ENCODE measurements at regions not wholly inside any gene's neighbourhood (a gene's known extent, or its start where the extent isn't known, plus 50 kb on each side); places are given as distances from the start of the nearest gene placed in this dataset.

DNA sequence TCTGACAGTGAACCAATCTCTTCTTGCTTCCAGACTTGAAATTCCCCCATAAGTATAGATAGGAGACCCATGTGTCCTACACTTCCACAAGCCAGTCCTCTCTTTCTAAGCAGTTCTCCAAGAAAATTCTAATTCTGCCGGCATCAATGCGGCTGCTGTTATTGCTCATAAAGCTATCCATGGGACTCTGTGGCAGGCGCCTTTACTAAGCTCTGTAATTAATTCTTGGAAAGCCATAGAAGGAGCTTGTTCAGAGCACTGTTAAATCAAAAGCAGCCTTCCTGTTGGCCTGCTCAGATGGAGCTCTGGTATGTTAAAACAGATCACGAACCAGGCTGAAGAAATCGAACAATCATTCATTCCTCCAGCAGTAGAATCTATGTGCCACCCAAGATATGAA, 244.3 kb upstream of the NFE2L3 start:
- TF ChIP-seq, protein P1, sequence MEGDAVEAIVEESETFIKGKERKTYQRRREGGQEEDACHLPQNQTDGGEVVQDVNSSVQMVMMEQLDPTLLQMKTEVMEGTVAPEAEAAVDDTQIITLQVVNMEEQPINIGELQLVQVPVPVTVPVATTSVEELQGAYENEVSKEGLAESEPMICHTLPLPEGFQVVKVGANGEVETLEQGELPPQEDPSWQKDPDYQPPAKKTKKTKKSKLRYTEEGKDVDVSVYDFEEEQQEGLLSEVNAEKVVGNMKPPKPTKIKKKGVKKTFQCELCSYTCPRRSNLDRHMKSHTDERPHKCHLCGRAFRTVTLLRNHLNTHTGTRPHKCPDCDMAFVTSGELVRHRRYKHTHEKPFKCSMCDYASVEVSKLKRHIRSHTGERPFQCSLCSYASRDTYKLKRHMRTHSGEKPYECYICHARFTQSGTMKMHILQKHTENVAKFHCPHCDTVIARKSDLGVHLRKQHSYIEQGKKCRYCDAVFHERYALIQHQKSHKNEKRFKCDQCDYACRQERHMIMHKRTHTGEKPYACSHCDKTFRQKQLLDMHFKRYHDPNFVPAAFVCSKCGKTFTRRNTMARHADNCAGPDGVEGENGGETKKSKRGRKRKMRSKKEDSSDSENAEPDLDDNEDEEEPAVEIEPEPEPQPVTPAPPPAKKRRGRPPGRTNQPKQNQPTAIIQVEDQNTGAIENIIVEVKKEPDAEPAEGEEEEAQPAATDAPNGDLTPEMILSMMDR (conservative IDR thresholded peaks at IDR 0.05; ENCODE audit: control insufficient read depth, insufficient read depth, low read depth, low read length): no peak
- no peak overlapping the region for H3K4me3 ChIP-seq (ENCODE audit: control insufficient read depth, low read depth, low read length)
- no peak for DNase-seq (ENCODE audit: low read depth)

DNA sequence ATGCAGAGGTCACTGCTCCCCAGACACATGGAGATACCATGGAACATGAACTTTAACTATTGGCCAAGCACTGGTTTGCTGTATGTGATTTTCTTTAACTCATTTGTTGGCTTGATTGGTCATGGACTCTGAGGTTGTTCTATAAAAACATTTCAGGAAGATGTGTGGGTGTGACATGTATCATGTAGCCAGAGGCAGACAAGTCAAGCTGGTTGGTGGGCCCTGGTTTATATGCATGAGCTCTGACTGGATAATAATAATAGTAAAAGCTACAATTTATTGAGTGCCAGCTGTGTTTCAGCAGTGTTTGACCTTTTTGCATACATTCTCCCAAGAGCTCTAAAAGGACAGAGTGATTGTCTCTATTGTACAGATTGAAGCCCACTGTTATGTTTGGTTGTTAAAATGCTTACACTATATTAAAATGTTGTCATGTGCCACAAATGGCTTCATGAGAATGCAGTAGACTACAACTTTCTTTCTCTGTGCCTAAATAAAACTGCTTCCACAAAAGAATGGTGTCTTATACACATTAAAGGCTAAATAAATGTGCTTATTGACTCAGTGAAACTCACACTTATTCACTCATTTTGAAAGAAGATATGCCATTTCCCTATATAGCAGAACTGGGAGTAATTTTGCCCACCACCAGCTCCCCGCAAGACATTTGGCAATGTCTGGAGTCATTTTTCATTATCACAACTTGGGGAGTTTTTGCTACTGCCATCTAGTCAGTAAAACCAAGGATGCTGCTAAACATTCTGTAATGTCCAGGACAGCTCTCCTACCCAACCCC, 243.6 kb upstream of the NFE2L3 start:
- TF ChIP-seq, protein P1 (conservative IDR thresholded peaks at IDR 0.05; ENCODE audit: control insufficient read depth, insufficient read depth, low read depth, low read length): no peak
- H3K4me3 ChIP-seq (ENCODE audit: control insufficient read depth, low read depth, low read length): no peak overlapping the region
- no peak for DNase-seq (ENCODE audit: low read depth)

DNA sequence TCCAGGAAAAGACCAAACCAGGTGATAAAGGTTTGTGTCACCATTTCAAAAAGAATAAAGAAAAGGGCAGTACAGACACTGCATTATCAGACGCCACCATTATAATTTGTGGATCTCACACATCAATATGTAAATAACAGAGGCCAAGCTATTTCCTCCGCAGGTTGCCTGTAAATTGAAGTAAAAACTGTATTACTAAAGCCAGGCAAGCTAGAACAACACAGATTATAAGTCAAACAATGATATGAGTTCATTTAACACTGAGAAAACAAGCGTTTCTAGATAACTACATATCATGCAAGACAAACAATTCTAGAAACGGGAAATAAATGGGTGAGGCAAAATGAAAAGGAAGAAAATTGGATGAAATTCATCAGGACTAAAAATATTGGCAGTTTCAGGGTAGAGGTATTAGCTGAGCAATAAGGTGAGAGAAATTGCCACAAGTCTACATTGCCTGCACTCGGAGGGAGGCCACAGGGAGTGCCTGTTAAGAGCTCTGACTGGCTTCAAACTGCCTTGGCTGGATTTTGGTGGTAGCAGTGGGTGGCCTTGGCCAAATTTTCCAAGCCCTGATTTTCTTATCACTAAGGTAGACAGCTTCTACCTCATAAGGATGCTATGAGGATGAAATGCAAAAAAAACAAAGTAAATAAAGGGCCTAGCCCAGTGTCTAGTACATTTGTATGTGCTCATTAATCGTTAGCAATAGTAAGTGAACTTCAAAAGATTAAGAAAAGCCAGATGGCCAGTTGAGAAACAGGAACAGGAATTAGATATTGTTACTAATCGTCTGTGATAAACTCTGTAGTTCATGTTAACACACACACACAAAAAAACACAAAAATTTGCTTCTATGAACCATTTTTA, 240.0 kb upstream of the NFE2L3 start:
- DNase-seq (ENCODE audit: low read depth): no peak
- H3K4me3 ChIP-seq (ENCODE audit: control insufficient read depth, low read depth, low read length): no peak overlapping the region
- TF ChIP-seq, protein P1 (conservative IDR thresholded peaks at IDR 0.05; ENCODE audit: control insufficient read depth, insufficient read depth, low read depth, low read length): no peak

DNA sequence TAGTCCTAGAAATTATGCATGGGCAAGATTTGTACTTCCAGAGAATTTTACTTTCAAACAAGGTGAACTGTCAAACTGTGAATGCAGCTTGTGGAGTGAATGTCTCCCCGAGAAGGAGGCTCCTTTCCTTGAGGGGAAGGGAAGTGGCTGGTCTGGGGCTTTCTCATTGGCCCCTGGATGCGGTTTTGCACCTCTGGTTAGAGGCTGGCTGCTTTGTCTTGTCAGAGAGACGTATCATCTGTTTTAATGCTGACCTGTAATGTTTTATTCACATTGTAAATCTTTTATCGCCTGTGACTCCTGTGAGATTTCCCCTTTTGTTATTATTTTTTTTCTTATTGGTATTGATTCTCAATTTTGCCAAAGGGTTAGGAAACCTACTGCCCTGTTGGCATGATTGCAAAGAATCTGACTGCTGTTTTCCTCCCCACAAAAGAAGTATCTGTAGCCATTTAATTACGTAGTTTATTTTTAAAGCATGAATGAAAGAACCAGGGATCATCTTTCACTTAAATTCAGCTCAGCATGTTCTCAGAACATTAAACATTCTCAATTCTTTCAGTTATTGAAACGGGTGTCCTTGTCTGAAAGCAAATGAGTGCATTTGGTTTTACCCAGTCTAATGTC, 238.3 kb upstream of the NFE2L3 start:
- H3K4me3 ChIP-seq (ENCODE audit: control insufficient read depth, low read depth, low read length): no peak overlapping the region
- DNase-seq (ENCODE audit: low read depth): no peak
- TF ChIP-seq, protein P1 (conservative IDR thresholded peaks at IDR 0.05; ENCODE audit: control insufficient read depth, insufficient read depth, low read depth, low read length): no peak

DNA sequence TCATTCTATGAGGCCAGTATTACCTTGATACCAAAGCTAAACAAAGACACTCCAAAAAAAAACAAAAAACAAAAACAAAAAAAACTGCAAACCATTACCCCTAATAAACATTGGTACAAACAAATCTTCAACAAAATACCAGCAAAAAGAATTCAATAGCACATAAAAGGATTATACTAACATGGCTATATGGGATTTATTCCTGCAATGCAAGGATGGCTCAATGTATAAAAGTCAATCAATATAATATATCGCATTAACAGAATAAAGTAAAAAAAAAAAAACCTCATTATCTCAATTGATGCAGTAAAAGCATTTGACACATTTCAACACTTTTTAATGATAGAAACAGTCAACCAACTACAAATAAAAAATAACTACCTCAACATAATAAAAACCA, 233.3 kb upstream of the NFE2L3 start:
- no peak for DNase-seq (ENCODE audit: low read depth)
- TF ChIP-seq, protein P1 (conservative IDR thresholded peaks at IDR 0.05; ENCODE audit: control insufficient read depth, insufficient read depth, low read depth, low read length): no peak
- H3K4me3 ChIP-seq (ENCODE audit: control insufficient read depth, low read depth, low read length): no peak overlapping the region

DNA sequence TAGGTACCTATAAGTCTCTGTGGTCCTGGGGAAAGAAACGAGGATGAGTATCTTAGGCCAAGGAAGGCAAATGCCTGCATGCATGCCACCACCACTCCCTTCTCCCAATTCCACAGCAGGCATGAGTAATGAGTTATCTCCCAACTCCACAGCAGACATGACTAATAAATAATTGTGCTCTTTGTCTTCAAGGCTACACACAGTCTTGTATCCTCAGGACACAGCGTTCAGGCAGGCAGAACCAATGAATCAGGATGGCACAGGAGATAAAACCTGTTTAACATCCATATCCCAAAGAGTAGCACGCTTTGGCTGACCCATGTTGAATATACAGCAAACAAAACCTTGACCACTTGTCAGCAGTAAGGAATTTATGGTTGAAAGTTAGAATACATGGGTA, 229.7 kb upstream of the NFE2L3 start:
- TF ChIP-seq, protein P1 (conservative IDR thresholded peaks at IDR 0.05; ENCODE audit: control insufficient read depth, insufficient read depth, low read depth, low read length): no peak
- H3K4me3 ChIP-seq (ENCODE audit: control insufficient read depth, low read depth, low read length): no peak overlapping the region
- DNase-seq (ENCODE audit: low read depth): no peak
